GM10266 (cell line): ENCODE measurements at regions not wholly inside any gene's neighbourhood (a gene's known extent, or its start where the extent isn't known, plus 50 kb on each side); places are given as distances from the start of the nearest gene placed in this dataset.
"Not testable (repeated sequence)": the region's sequence is repeated elsewhere in the genome, so short reads cannot be mapped to it uniquely, and the experiment has no call there.

ENCODE experiments used
- DNase-seq: peaks from one replicate; pipeline ENCODE4 v3.0.0; 2012; ENCODE audit errors: extremely low spot score
- TF ChIP-seq, protein P1 (sequence below): IDR thresholded peaks from 2 replicates; pipeline ENCODE4 v1.5.1; 2012; ENCODE audit warnings: mild to moderate bottlenecking, low read depth; ENCODE audit not compliant: control insufficient read depth, insufficient read depth; ENCODE audit errors: missing control alignments

DNA sequence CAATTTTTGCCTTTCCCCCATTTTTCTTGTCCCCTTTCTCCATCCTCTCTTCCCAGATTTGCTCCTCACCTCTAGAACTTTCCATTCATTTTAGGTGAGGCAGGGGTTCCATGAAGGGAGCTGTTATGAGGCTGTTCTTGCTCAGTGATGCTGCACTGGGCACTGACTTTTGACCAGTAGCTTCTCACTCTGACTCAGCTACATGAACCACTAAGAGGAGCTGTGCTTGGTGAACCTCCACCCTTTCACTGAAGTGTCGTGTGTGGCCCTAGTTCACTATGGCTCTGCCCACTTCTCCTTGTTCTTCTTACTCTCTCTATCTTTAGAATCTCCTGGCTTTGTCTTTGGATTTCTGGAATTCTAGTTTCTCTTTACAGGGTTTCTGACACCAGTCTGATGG lies 73.4 kb upstream of the ADRA1D start:
- TF ChIP-seq, protein P1, sequence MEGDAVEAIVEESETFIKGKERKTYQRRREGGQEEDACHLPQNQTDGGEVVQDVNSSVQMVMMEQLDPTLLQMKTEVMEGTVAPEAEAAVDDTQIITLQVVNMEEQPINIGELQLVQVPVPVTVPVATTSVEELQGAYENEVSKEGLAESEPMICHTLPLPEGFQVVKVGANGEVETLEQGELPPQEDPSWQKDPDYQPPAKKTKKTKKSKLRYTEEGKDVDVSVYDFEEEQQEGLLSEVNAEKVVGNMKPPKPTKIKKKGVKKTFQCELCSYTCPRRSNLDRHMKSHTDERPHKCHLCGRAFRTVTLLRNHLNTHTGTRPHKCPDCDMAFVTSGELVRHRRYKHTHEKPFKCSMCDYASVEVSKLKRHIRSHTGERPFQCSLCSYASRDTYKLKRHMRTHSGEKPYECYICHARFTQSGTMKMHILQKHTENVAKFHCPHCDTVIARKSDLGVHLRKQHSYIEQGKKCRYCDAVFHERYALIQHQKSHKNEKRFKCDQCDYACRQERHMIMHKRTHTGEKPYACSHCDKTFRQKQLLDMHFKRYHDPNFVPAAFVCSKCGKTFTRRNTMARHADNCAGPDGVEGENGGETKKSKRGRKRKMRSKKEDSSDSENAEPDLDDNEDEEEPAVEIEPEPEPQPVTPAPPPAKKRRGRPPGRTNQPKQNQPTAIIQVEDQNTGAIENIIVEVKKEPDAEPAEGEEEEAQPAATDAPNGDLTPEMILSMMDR = no peak
- no peak for DNase-seq

DNA sequence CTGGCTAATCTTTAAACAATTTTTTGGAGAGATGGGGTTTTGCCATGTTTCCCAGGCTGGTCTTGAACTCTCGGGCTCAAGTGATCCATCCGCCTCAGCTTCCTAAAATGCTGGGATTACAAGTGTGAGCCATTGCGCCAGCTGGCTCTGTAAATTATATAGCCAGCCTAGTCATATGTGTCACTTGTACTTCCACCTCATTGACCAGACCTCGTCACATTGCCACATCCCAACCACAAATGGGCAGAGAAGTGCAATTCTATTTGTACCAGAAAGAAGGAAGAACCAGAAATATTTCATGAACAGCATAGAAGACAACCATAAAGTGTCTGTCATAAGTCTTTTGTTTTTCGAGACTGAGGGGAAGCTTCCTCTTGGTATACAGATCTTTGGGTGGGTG lies 71.2 kb upstream of the ADRA1D start:
- no peak for DNase-seq
- TF ChIP-seq, protein P1 = no peak

DNA sequence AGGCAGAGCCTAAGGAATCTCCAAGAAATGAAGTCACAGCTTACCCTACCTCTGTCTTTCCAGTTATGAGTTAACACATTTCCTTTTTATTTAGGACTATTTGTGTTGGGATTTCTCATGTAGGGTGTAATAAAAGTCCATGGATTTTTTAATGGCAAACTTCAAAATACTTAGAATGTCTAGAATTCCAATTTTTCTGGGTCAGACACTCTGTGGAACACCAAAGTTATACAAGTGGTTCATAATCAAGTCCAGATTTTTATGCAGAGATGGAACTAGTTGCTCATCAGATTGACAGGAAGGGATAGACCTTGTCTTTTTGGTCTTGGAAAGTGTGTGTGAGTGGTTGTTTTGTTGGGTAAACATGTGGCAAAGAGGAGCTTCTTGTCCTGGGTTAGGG lies 69.8 kb upstream of the ADRA1D start:
- TF ChIP-seq, protein P1 = no peak
- no peak for DNase-seq

DNA sequence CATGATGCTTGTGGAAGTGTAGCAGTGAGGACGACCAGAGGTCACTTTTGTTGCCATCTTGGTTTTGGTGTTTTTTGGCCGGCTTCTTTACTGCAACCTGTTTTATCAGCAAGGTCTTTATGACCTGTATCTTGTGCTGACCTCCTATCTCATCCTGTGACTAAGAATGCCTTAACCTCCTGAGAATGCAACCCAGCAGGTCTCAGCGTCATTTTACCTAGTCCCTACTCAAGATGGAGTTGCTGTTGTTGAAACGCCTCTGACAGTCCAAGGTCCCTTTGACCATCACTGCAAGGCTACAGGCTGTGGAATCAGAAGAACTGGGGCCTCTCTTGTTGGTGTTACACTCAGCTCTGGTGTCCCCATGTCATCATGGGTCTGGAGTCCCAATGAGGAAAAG lies 61.5 kb upstream of the ADRA1D start:
- not testable (repeated sequence) for DNase-seq

DNA sequence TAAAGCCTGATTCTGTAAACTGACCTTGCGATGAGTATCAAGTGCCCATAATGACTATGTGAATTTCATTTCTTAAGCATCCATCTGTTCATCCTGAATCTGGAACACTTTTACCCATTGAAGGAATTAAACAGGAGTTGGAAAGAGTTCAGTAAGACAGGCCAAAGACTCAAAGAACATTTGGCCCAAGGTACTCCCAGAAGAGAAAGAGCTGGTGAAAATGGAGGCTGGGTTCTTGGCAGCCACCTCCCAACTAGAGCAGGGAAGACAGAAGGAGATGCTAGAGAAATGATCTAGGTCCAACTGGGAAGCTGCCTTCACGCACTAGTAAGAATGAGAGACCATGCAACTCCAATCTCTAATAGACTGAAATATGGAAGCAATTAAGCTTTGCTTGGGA lies 57.1 kb upstream of the ADRA1D start:
- TF ChIP-seq, protein P1 = no peak
- no peak for DNase-seq

DNA sequence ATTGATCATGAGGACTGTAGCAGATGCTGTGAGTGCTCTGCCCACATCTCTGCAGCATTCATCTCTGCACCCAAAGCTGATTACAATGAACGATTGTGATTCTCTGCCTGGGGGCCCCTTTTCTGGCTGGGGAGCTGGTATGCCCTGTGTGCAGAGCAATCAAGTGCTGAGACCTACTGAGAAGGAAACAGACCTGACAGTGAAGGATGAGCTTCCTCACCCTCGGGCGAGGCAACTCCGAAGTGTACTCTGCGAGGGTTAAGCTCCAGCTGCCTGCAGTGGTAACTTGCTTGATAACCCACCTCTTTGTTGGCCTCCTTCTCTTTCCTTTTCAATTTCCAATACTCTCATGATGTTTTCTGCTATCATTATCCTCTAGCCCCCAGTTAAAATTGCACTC lies 56.0 kb upstream of the ADRA1D start:
- TF ChIP-seq, protein P1 = no peak
- no peak for DNase-seq

DNA sequence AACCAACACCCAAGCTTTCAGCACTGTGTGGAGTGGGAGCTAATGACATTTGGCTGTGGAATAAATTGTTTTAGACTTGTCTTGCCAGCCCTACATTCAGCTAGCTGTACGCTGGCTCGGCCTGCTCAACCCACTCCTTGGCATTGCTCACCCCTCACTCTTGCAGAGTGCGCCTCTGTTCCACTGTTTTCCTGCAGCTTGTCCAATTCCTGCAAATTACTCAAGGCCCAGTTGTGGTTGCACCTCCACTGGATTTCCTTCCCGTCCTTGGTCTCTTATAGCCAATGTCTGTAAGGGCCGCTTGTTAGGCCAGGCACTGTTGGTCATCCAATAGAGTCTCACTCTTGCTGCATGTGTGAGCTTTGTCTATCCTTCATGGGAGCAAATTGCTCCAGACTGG lies 55.5 kb upstream of the ADRA1D start:
- TF ChIP-seq, protein P1 = no peak
- DNase-seq = no peak

DNA sequence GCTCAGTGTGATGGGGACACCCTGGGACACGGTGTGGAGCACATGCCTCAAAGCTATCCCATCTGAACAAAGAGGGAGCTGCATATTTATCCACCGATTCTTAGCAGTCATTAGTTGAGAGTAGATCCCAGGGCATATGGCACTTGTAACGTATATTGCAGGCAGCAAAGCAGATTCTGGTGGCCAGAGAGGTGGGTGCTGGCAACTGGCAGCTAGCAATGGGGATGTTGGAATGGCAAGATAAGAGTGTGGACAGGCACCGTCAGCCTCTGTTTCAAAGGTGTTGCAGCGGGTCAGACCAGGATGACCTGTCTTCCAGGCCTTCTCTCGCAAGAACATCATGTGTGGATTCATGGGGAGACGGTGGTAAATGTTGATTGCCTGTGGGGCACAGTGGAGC lies 54.0 kb upstream of the ADRA1D start:
- TF ChIP-seq, protein P1 = no peak
- DNase-seq = no peak
